ENCODE measurements at regions not wholly inside any gene's neighbourhood (a gene's known extent, or its start where the extent isn't known, plus 50 kb on each side); places are given as distances from the start of the nearest gene placed in this dataset.
"Not testable (repeated sequence)": the region's sequence is repeated elsewhere in the genome, so short reads cannot be mapped to it uniquely, and the experiment has no call there.

- not testable (repeated sequence) for TF ChIP-seq CTCF, POLR2A (IDR thresholded peaks at IDR 0.05)
These were observed 321.5 kb upstream of the CHRNA7 start for GRCh38 chr15:31708703-31709327.
